ENCODE measurements at regions not wholly inside any gene's neighbourhood (a gene's known extent, or its start where the extent isn't known, plus 50 kb on each side); places are given as distances from the start of the nearest gene placed in this dataset.
"Not testable (repeated sequence)": the region's sequence is repeated elsewhere in the genome, so short reads cannot be mapped to it uniquely, and the experiment has no call there.

- peaks cover 4% of the 10 kb centered on the region for H3K36me3 Mint-ChIP-seq (ENCODE audit: low read depth, unreplicated experiment)
- TF ChIP-seq, protein P1, sequence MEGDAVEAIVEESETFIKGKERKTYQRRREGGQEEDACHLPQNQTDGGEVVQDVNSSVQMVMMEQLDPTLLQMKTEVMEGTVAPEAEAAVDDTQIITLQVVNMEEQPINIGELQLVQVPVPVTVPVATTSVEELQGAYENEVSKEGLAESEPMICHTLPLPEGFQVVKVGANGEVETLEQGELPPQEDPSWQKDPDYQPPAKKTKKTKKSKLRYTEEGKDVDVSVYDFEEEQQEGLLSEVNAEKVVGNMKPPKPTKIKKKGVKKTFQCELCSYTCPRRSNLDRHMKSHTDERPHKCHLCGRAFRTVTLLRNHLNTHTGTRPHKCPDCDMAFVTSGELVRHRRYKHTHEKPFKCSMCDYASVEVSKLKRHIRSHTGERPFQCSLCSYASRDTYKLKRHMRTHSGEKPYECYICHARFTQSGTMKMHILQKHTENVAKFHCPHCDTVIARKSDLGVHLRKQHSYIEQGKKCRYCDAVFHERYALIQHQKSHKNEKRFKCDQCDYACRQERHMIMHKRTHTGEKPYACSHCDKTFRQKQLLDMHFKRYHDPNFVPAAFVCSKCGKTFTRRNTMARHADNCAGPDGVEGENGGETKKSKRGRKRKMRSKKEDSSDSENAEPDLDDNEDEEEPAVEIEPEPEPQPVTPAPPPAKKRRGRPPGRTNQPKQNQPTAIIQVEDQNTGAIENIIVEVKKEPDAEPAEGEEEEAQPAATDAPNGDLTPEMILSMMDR (IDR thresholded peaks at IDR 0.05; ENCODE audit: unreplicated experiment), result no peak
- H3K27me3 Mint-ChIP-seq (ENCODE audit: unreplicated experiment), result peaks cover 2% of the 10 kb centered on the region
- H3K4me3 Mint-ChIP-seq (ENCODE audit: unreplicated experiment), result no peak overlapping the region
- no peaks in the 10 kb centered on the region for H3K4me1 Mint-ChIP-seq (ENCODE audit: unreplicated experiment)
- no peak overlapping the region for H3K27ac Mint-ChIP-seq (ENCODE audit: unreplicated experiment)
- no peak for DNase-seq (ENCODE audit: low spot score)
- H3K9me3 Mint-ChIP-seq (ENCODE audit: unreplicated experiment), result no peaks in the 10 kb centered on the region
These were observed 892.8 kb upstream of the MDGA2 start for GRCh38 chr14:48568252-48568651.

DNA sequence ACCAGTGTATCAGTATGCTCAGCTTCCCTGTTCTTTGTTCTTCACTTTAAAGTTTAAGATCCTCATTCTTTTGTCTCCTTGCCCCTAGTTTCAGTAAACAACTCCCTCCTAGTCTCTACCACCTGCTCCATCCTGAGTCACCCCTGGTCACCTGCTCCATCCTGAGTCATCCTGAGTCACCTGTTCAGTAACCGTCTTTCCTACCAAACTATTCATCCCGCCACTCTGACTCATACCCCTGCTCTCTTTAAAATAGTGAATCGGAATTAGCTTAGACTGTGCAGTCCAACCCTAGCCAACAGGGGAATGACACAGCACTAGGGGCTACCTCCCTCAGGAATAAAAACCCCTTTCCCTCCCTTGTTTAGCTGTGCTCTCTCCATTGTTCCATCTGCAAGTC is 888.1 kb upstream of the MDGA2 start:
- Mint-ChIP-seq H3K27me3 (ENCODE audit: unreplicated experiment) (peaks cover 3% of the 10 kb centered on the region), H3K4me1 (ENCODE audit: unreplicated experiment) (no peaks in the 10 kb centered on the region), H3K9me3 (ENCODE audit: unreplicated experiment) (no peaks in the 10 kb centered on the region), H3K4me3 (ENCODE audit: unreplicated experiment) (no peak overlapping the region), H3K36me3 (ENCODE audit: low read depth, unreplicated experiment) (peaks cover 4% of the 10 kb centered on the region), H3K27ac (ENCODE audit: unreplicated experiment) (no peak overlapping the region)
- TF ChIP-seq, protein P1 (IDR thresholded peaks at IDR 0.05; ENCODE audit: unreplicated experiment), result no peak
- no peak for DNase-seq (ENCODE audit: low spot score)

GRCh38 chr14:48561438-48561837 is 886.0 kb upstream of the MDGA2 start:
- DNase-seq (ENCODE audit: low spot score); H3K27me3 Mint-ChIP-seq (ENCODE audit: unreplicated experiment); H3K4me1 Mint-ChIP-seq (ENCODE audit: unreplicated experiment); H3K9me3 Mint-ChIP-seq (ENCODE audit: unreplicated experiment); H3K4me3 Mint-ChIP-seq (ENCODE audit: unreplicated experiment); H3K36me3 Mint-ChIP-seq (ENCODE audit: low read depth, unreplicated experiment); H3K27ac Mint-ChIP-seq (ENCODE audit: unreplicated experiment): not testable (repeated sequence)

GRCh38 chr14:48560421-48560820 is 885.0 kb upstream of the MDGA2 start:
- DNase-seq (ENCODE audit: low spot score), result no peak
- Mint-ChIP-seq H3K27ac (ENCODE audit: unreplicated experiment) (no peak overlapping the region), H3K27me3 (ENCODE audit: unreplicated experiment) (peaks cover 3% of the 10 kb centered on the region), H3K4me3 (ENCODE audit: unreplicated experiment) (no peak overlapping the region), H3K9me3 (ENCODE audit: unreplicated experiment) (no peaks in the 10 kb centered on the region), H3K4me1 (ENCODE audit: unreplicated experiment) (no peaks in the 10 kb centered on the region), H3K36me3 (ENCODE audit: low read depth, unreplicated experiment) (peaks cover 4% of the 10 kb centered on the region)
- TF ChIP-seq, protein P1 (IDR thresholded peaks at IDR 0.05; ENCODE audit: unreplicated experiment), result no peak

GRCh38 chr14:48553443-48553842 is 878.0 kb upstream of the MDGA2 start:
- TF ChIP-seq, protein P1 (IDR thresholded peaks at IDR 0.05; ENCODE audit: unreplicated experiment), result no peak
- Mint-ChIP-seq H3K4me3 (ENCODE audit: unreplicated experiment) (no peak overlapping the region), H3K9me3 (ENCODE audit: unreplicated experiment) (no peaks in the 10 kb centered on the region), H3K4me1 (ENCODE audit: unreplicated experiment) (no peaks in the 10 kb centered on the region), H3K27ac (ENCODE audit: unreplicated experiment) (no peak overlapping the region), H3K27me3 (ENCODE audit: unreplicated experiment) (no peaks in the 10 kb centered on the region), H3K36me3 (ENCODE audit: low read depth, unreplicated experiment) (no peaks in the 10 kb centered on the region)
- no peak for DNase-seq (ENCODE audit: low spot score)

GRCh38 chr14:48546996-48547395 is 871.6 kb upstream of the MDGA2 start:
- no peaks in the 10 kb centered on the region for H3K36me3 Mint-ChIP-seq (ENCODE audit: low read depth, unreplicated experiment)

More at GRCh38 chr14:48546996-48547395, 871.6 kb upstream of the MDGA2 start:
- Mint-ChIP-seq H3K9me3 (ENCODE audit: unreplicated experiment) (no peaks in the 10 kb centered on the region), H3K27me3 (ENCODE audit: unreplicated experiment) (no peaks in the 10 kb centered on the region), H3K27ac (ENCODE audit: unreplicated experiment) (no peak overlapping the region), H3K4me1 (ENCODE audit: unreplicated experiment) (no peaks in the 10 kb centered on the region), H3K4me3 (ENCODE audit: unreplicated experiment) (no peak overlapping the region)
- no peak for DNase-seq (ENCODE audit: low spot score)
- TF ChIP-seq, protein P1 (IDR thresholded peaks at IDR 0.05; ENCODE audit: unreplicated experiment), result no peak

Measured in endothelial cell (in vitro differentiated cells).